ENCODE measurements at regions not wholly inside any gene's neighbourhood (a gene's known extent, or its start where the extent isn't known, plus 50 kb on each side); places are given as distances from the start of the nearest gene placed in this dataset.
A peak's percentile ranks its signal among the peaks of the same experiment; 100 is the strongest.

GRCh38 chr20:60630609-60631008 is 621.5 kb upstream of the CDH4 start:
- DNase-seq: no peak
- H3K9me3 ChIP-seq (replicated peaks): no peaks in the 10 kb centered on the region
- H3K27me3 ChIP-seq: peaks cover 26% of the 10 kb centered on the region; the same call in 1 of the 2 replicates
- no peak overlapping the region for H3K27ac ChIP-seq
- H3K4me1 ChIP-seq: no peaks in the 10 kb centered on the region
- no peak overlapping the region for H3K4me3 ChIP-seq
- no peaks in the 10 kb centered on the region for H3K36me3 ChIP-seq

GRCh38 chr20:60631585-60632287 is 620.3 kb upstream of the CDH4 start:
- H3K27ac ChIP-seq: no peak overlapping the region
- no peak for DNase-seq
- H3K9me3 ChIP-seq (replicated peaks): no peaks in the 10 kb centered on the region
- H3K4me1 ChIP-seq: no peaks in the 10 kb centered on the region
- H3K36me3 ChIP-seq: no peaks in the 10 kb centered on the region
- H3K4me3 ChIP-seq: no peak overlapping the region
- H3K27me3 ChIP-seq: peaks cover 35% of the 10 kb centered on the region; the same call in 1 of the 2 replicates

DNA sequence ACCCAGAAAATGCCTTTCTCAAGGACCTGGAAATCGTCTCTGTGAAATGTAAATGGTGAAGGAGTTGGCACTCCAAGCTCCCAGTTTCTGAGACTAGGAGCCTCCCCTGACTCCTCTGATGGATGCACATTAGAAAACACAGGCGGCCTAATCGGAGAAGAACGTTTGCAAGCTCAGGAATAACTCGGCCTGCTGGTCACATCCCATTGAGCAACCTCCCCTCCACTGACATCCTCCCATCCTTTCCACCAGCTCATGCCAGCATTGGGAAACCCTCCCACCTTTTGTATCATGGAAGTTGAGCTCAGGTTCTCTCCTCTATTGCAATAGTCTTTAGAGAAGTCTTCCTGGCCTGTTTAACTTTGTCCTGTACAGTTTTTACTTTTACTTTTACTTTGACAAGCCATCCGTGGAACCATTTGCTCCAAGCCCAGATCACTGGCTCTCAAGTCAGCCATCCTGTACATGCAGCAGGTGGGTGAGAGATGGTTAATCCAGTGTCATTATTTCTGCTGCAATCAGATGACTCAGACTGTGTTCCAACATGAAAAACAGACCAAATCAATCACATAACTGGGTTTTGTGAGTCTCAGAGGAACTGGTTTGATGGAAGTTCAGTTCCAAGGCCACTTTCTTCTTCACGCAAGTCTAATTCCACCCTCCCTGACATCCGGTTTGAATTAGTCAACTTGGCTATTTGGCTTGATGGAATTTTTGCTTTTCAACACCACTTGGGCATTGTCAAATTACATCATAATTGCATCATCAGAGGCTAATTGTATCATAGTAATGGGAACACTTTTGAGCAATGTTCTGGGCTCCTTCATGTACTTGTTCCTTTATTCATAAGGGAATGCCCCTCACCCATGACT is 619.4 kb upstream of the CDH4 start:
- DNase-seq: no peak
- H3K4me1 ChIP-seq: no peaks in the 10 kb centered on the region
- H3K9me3 ChIP-seq (replicated peaks): no peaks in the 10 kb centered on the region
- H3K4me3 ChIP-seq: no peak overlapping the region
- H3K27ac ChIP-seq: no peak overlapping the region
- peaks cover 36% of the 10 kb centered on the region for H3K27me3 ChIP-seq
- no peaks in the 10 kb centered on the region for H3K36me3 ChIP-seq

DNA sequence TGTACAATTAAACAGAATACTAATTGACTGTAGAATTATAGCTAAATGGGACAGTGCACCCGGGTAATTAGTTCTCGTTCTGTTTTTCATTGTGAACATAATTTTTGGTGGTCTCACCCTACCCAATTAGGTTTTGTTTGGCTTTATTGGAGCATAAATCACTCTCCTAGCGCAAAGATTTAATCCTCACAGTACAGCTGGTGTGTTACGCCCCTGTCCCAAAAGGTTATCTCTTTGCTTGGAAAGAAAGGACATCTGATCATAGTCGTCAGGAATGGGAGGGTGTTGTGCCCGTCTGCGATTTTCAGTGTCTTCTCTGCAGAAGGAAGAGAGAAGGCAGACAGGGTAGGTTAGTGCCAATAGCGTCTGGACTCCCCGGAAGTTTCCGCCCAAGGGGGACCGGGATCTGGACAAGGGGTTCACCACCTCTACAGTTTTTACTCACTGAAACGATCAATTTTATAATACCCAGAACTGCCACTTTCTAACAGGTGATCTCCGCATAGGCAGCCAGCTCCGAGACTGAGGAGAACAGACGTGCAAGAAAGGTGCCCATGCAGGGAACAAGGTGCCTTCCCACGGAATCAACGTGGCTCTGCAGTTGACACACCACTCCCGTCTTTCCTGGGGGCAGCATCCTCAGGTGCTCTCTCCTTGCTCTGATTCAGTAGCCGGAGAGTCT is 617.4 kb upstream of the CDH4 start:
- H3K4me3 ChIP-seq: no peak overlapping the region
- no peak for DNase-seq
- H3K9me3 ChIP-seq (replicated peaks): no peaks in the 10 kb centered on the region
- no peaks in the 10 kb centered on the region for H3K4me1 ChIP-seq
- peaks cover 22% of the 10 kb centered on the region for H3K27me3 ChIP-seq
- no peak overlapping the region for H3K27ac ChIP-seq
- no peaks in the 10 kb centered on the region for H3K36me3 ChIP-seq

DNA sequence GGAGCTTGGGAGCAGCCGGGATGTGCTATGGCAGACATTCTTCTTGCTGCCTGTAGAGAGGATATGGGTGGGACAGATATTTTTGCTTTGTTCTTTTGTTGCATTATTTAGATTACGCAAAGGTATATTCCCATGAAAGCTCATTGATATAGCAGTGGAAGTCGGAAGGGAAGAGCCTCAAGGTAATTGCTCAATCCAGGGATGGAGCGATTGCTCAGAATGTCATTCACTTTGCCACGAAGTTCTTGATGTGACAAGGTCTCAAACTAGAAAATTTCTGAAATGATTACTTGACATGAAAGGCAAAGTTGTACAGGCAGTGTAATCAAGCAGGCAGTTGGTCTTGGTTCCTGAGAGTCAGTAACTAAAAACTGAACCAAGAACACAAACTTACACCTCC is 615.6 kb upstream of the CDH4 start:
- no peak overlapping the region for H3K27ac ChIP-seq
- H3K4me3 ChIP-seq: no peak overlapping the region
- H3K9me3 ChIP-seq (replicated peaks): no peaks in the 10 kb centered on the region
- H3K4me1 ChIP-seq: no peaks in the 10 kb centered on the region
- H3K36me3 ChIP-seq: no peaks in the 10 kb centered on the region
- DNase-seq: no peak
- peaks cover 25% of the 10 kb centered on the region for H3K27me3 ChIP-seq

- H3K27ac ChIP-seq: no peak overlapping the region
- H3K36me3 ChIP-seq: no peaks in the 10 kb centered on the region
- DNase-seq: no peak
- H3K9me3 ChIP-seq (replicated peaks): no peaks in the 10 kb centered on the region
- no peaks in the 10 kb centered on the region for H3K4me1 ChIP-seq
- H3K4me3 ChIP-seq: no peak overlapping the region
- peaks cover 30% of the 10 kb centered on the region for H3K27me3 ChIP-seq
Measured at GRCh38 chr20:60637801-60638200, 614.3 kb upstream of the CDH4 start.

GRCh38 chr20:60638430-60639098 is 613.5 kb upstream of the CDH4 start:
- Histone ChIP-seq H3K4me3 (no peak overlapping the region), H3K27me3 (peaks cover 30% of the 10 kb centered on the region), H3K36me3 (no peaks in the 10 kb centered on the region), H3K27ac (no peak overlapping the region), H3K9me3 (replicated peaks) (no peaks in the 10 kb centered on the region), H3K4me1 (no peaks in the 10 kb centered on the region)
- no peak for DNase-seq

- H3K36me3 ChIP-seq: no peaks in the 10 kb centered on the region
- no peaks in the 10 kb centered on the region for H3K9me3 ChIP-seq (replicated peaks)
- no peak for DNase-seq
- no peak overlapping the region for H3K4me3 ChIP-seq
- H3K27me3 ChIP-seq: peaks cover 16% of the 10 kb centered on the region
- no peak overlapping the region for H3K27ac ChIP-seq
- H3K4me1 ChIP-seq: no peaks in the 10 kb centered on the region
Measured at GRCh38 chr20:60641879-60642447, 610.1 kb upstream of the CDH4 start.

DNA sequence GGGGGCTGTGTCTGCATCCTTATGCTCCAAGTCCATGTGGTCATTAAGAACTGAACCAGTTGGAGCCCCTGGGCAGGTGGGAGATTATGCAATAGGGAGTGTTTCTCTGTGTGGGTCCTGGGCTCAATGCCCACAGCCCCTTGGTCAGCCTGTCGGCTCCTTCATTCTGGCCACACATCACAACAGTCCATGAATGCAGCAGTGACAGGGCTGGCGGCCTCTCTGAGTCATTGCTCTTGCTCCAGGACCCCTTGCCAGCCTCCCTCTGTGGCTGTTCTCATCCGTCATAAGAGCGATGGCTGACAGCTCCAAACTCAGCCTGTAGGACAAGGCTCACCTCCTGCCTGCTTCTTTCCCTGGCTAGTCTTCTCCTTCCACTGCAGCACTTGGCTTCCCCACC is 609.5 kb upstream of the CDH4 start:
- no peaks in the 10 kb centered on the region for H3K36me3 ChIP-seq
- H3K4me1 ChIP-seq: no peaks in the 10 kb centered on the region

DNA sequence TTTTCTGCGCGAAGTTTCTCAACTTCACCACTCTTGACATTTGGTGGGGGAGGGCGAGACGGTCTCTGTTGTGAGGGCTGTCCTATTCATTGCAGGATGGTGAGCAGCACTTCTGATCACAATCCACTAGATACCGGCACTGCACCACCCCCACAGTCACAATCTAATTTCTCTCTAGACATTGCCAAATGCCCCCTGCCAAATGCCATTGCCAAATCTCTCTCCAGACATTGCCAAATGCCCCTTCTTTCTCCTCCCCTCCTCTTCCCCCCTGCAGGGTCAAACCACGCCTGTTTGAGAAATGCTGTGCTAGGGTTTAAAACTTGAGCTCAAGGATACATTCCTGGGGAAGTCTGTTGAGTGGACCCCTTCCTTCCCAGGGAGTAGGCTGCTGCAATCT is 603.5 kb upstream of the CDH4 start:
- H3K36me3 ChIP-seq: no peaks in the 10 kb centered on the region
- H3K9me3 ChIP-seq (replicated peaks): no peaks in the 10 kb centered on the region
- no peak for DNase-seq
- H3K27ac ChIP-seq: no peak overlapping the region
- no peaks in the 10 kb centered on the region for H3K27me3 ChIP-seq
- no peak overlapping the region for H3K4me3 ChIP-seq
- no peaks in the 10 kb centered on the region for H3K4me1 ChIP-seq

More for the DNA sequence above, 609.5 kb upstream of the CDH4 start:
- no peaks in the 10 kb centered on the region for H3K9me3 ChIP-seq (replicated peaks)
- no peak overlapping the region for H3K4me3 ChIP-seq
- peak; percentile 24 to 28 for DNase-seq
- peaks cover 15% of the 10 kb centered on the region for H3K27me3 ChIP-seq
- H3K27ac ChIP-seq: no peak overlapping the region

DNA sequence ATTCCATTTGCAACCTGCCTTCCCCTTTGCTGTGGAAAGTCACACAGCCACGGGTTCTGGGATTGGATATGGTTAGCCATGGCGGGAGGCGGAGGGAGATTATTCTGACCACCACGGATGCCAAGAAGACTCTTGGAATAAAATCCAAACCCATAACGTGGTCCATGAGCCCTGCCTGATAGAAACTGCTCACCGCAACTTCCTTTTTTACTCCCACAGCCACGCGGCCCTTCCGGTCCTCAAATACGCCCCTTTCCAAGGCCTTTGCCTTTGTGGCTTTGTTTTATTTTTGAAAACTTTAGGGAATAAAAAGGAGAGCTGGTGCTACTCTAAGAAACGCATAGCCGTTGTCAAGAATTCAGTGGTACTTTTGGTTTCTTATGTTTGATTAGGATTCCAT is 602.5 kb upstream of the CDH4 start:
- Histone ChIP-seq H3K4me1 (no peaks in the 10 kb centered on the region), H3K9me3 (replicated peaks) (no peaks in the 10 kb centered on the region; the same call in 1 of the 2 replicates), H3K27ac (no peak overlapping the region), H3K4me3 (no peak overlapping the region), H3K27me3 (no peaks in the 10 kb centered on the region), H3K36me3 (no peaks in the 10 kb centered on the region)
- no peak for DNase-seq

DNA sequence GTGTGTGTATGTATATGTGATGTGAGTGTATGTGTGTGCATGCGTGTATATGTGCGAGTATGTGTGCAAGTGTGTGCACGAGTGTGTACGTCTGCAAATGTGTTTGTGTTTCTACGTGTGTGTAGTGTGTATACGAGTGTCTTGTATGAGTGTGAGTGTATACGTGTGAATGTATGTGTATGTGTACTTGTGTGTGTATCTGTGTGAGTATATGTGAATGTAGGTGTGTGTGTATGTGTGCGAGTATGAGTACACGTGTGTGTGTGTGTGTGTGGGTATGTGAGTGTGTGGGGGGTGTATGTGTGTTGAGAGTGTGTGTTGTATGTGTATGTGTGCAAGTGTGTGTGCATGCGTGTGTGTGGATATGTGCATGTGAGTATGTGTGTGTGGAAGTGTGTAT is 602.0 kb upstream of the CDH4 start:
- Histone ChIP-seq H3K27ac (no peak overlapping the region), H3K9me3 (replicated peaks) (no peaks in the 10 kb centered on the region; the same call in 1 of the 2 replicates), H3K4me1 (no peaks in the 10 kb centered on the region), H3K27me3 (no peaks in the 10 kb centered on the region), H3K4me3 (no peak overlapping the region), H3K36me3 (no peaks in the 10 kb centered on the region)
- no peak for DNase-seq

DNA sequence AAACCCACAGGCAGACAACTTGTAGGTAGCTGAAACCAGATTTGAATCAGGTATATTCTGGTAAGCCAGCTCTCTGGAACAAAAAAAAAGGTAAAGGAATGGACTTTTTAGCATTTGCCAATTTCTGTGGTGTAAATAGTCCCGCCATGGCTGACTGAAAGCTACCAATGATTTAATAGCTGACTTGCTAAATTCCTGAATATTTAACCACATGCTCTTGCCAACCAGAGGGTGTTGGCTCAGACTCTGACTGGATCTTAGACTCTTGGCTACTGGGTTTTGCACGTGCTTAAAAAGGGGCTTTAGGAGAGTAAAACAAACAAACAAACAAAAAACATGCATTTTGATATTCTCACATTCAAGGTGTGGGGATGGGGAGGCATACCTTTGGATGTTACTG is 600.0 kb upstream of the CDH4 start:
- DNase-seq: no peak
- no peaks in the 10 kb centered on the region for H3K36me3 ChIP-seq
- H3K9me3 ChIP-seq (replicated peaks): no peaks in the 10 kb centered on the region; the same call in 1 of the 2 replicates
- no peak overlapping the region for H3K4me3 ChIP-seq
- H3K27ac ChIP-seq: no peak overlapping the region
- peaks cover 5% of the 10 kb centered on the region; the same call in 1 of the 2 replicates for H3K27me3 ChIP-seq
- no peaks in the 10 kb centered on the region for H3K4me1 ChIP-seq

DNA sequence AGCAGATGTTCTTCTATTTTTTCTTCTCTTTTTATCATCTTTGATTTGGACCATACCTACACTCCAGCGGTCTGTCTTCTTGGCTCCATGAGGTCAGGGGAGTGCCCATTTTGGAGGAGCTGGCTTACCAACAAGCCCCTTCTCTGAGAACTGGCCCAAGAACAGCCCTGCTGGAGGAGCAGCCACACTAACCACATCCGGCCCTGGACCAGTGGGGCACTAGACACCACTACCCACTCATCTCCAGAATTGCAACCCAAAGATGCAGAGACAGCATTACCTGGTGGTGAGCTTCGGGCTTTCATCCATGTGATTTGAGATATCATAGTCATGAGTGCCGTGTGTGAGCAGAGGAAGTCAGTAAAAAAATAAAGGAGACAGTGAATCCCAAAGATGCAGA is 599.4 kb upstream of the CDH4 start:
- no peak for DNase-seq
- H3K36me3 ChIP-seq: no peaks in the 10 kb centered on the region
- no peaks in the 10 kb centered on the region for H3K4me1 ChIP-seq
- H3K27ac ChIP-seq: no peak overlapping the region
- peaks cover 8% of the 10 kb centered on the region; the same call in 1 of the 2 replicates for H3K27me3 ChIP-seq
- no peaks in the 10 kb centered on the region; the same call in 1 of the 2 replicates for H3K9me3 ChIP-seq (replicated peaks)
- no peak overlapping the region for H3K4me3 ChIP-seq
